Memory B cell (primary cell): ENCODE measurements at regions not wholly inside any gene's neighbourhood (a gene's known extent, or its start where the extent isn't known, plus 50 kb on each side); places are given as distances from the start of the nearest gene placed in this dataset.

Experiments
- ATAC-seq: fragments of 150-1000 bp; cut with Tn5 transposase; 2 replicates; pipeline ENCODE4 v1.10.0; 2021; ENCODE audit warnings: low read depth, mild to moderate bottlenecking, moderate library complexity
- DNase-seq, 2 donors: peaks; one replicate each; pipeline ENCODE4 v3.0.0; 2022; ENCODE audit warnings: low spot score in 2 of 2
- H3K27ac Mint-ChIP-seq: one replicate; pipeline ENCODE4 v1.8.0; 2022; ENCODE audit warnings: mild to moderate bottlenecking, moderate library complexity, mixed read lengths
- H3K27me3 Mint-ChIP-seq: one replicate; pipeline ENCODE4 v1.8.0; 2022; ENCODE audit warnings: mixed read lengths
- H3K36me3 Mint-ChIP-seq: one replicate; pipeline ENCODE4 v1.8.0; 2022; ENCODE audit warnings: mild to moderate bottlenecking, mixed read lengths
- H3K4me1 Mint-ChIP-seq: one replicate; pipeline ENCODE4 v1.8.0; 2022; ENCODE audit warnings: mixed read lengths
- H3K4me3 Mint-ChIP-seq: one replicate; pipeline ENCODE4 v1.8.0; 2022; ENCODE audit warnings: mild to moderate bottlenecking, moderate library complexity, mixed read lengths
- H3K9me3 Mint-ChIP-seq: one replicate; pipeline ENCODE4 v1.8.0; 2022; ENCODE audit warnings: mixed read lengths

- H3K4me3 Mint-ChIP-seq: no peak overlapping the region
- H3K27ac Mint-ChIP-seq: no peak overlapping the region
Measured at GRCh38 chr13:39892721-39893685, 237.5 kb downstream of the COG6 start.

GRCh38 chr13:39893808-39894207 is 238.3 kb downstream of the COG6 start:
- Mint-ChIP-seq H3K4me1 (no peaks in the 10 kb centered on the region), H3K27me3 (peaks cover 6% of the 10 kb centered on the region), H3K4me3 (no peak overlapping the region), H3K9me3 (peaks cover 2% of the 10 kb centered on the region), H3K27ac (no peak overlapping the region), H3K36me3 (no peaks in the 10 kb centered on the region)
- ATAC-seq: no peak
- DNase-seq: no peak

More at GRCh38 chr13:39892721-39893685, 237.5 kb downstream of the COG6 start:
- Mint-ChIP-seq H3K4me1 (no peaks in the 10 kb centered on the region), H3K36me3 (no peaks in the 10 kb centered on the region), H3K27me3 (peaks cover 6% of the 10 kb centered on the region), H3K9me3 (peaks cover 1% of the 10 kb centered on the region)
- no peak for DNase-seq
- no peak for ATAC-seq

- ATAC-seq (no peak), DNase-seq (no peak)
- Mint-ChIP-seq H3K4me3 (no peak overlapping the region), H3K27me3 (peaks cover 6% of the 10 kb centered on the region), H3K4me1 (no peaks in the 10 kb centered on the region), H3K9me3 (peaks cover 2% of the 10 kb centered on the region), H3K27ac (no peak overlapping the region), H3K36me3 (no peaks in the 10 kb centered on the region)
Measured at GRCh38 chr13:39894586-39894985, 239.1 kb downstream of the COG6 start.

- no peak overlapping the region for H3K27ac Mint-ChIP-seq
Measured at GRCh38 chr13:39895254-39895653, 239.8 kb downstream of the COG6 start.

GRCh38 chr13:39897636-39898035 is 242.2 kb downstream of the COG6 start:
- no peak overlapping the region for H3K27ac Mint-ChIP-seq
- H3K4me3 Mint-ChIP-seq: no peak overlapping the region
- no peak for DNase-seq

More at GRCh38 chr13:39895254-39895653, 239.8 kb downstream of the COG6 start:
- Mint-ChIP-seq H3K9me3 (peaks cover 2% of the 10 kb centered on the region), H3K4me3 (no peak overlapping the region), H3K27me3 (peaks cover 6% of the 10 kb centered on the region), H3K4me1 (no peaks in the 10 kb centered on the region), H3K36me3 (no peaks in the 10 kb centered on the region)
- DNase-seq (no peak), ATAC-seq (no peak)

GRCh38 chr13:39900106-39900750 is 244.8 kb downstream of the COG6 start:
- Mint-ChIP-seq H3K4me3 (no peak overlapping the region), H3K27me3 (peaks cover 7% of the 10 kb centered on the region), H3K36me3 (no peaks in the 10 kb centered on the region), H3K4me1 (no peaks in the 10 kb centered on the region), H3K27ac (no peak overlapping the region), H3K9me3 (peaks cover 3% of the 10 kb centered on the region)
- DNase-seq (no peak), ATAC-seq (no peak)

More at GRCh38 chr13:39897636-39898035, 242.2 kb downstream of the COG6 start:
- H3K4me1 Mint-ChIP-seq: no peaks in the 10 kb centered on the region
- peaks cover 8% of the 10 kb centered on the region for H3K27me3 Mint-ChIP-seq
- H3K36me3 Mint-ChIP-seq: no peaks in the 10 kb centered on the region
- no peak for ATAC-seq
- peaks cover 2% of the 10 kb centered on the region for H3K9me3 Mint-ChIP-seq

- Mint-ChIP-seq H3K4me3 (no peak overlapping the region), H3K27me3 (peaks cover 4% of the 10 kb centered on the region)
- no peak for ATAC-seq
Measured at GRCh38 chr13:39904959-39905358, 249.5 kb downstream of the COG6 start.

GRCh38 chr13:39909634-39910033 is 254.2 kb downstream of the COG6 start:
- ATAC-seq (no peak), DNase-seq (no peak)
- H3K27me3 Mint-ChIP-seq: peaks cover 6% of the 10 kb centered on the region
- H3K4me3 Mint-ChIP-seq: no peak overlapping the region
- H3K27ac Mint-ChIP-seq: no peak overlapping the region
- H3K36me3 Mint-ChIP-seq: no peaks in the 10 kb centered on the region
- peaks cover 3% of the 10 kb centered on the region for H3K9me3 Mint-ChIP-seq
- H3K4me1 Mint-ChIP-seq: peaks cover 5% of the 10 kb centered on the region

More at GRCh38 chr13:39904959-39905358, 249.5 kb downstream of the COG6 start:
- H3K36me3 Mint-ChIP-seq: no peaks in the 10 kb centered on the region
- H3K27ac Mint-ChIP-seq: no peak overlapping the region
- no peaks in the 10 kb centered on the region for H3K4me1 Mint-ChIP-seq
- H3K9me3 Mint-ChIP-seq: peaks cover 3% of the 10 kb centered on the region
- DNase-seq: no peak

- H3K9me3 Mint-ChIP-seq: peaks cover 3% of the 10 kb centered on the region
- peaks cover 5% of the 10 kb centered on the region for H3K4me1 Mint-ChIP-seq
- DNase-seq (no peak), ATAC-seq (no peak)
- peaks cover 6% of the 10 kb centered on the region for H3K27me3 Mint-ChIP-seq
- no peak overlapping the region for H3K4me3 Mint-ChIP-seq
- no peaks in the 10 kb centered on the region for H3K36me3 Mint-ChIP-seq
- no peak overlapping the region for H3K27ac Mint-ChIP-seq
Measured at GRCh38 chr13:39910041-39910440, 254.6 kb downstream of the COG6 start.

GRCh38 chr13:39910833-39911232 is 255.4 kb downstream of the COG6 start:
- H3K9me3 Mint-ChIP-seq: no peaks in the 10 kb centered on the region
- no peak for ATAC-seq
- H3K4me3 Mint-ChIP-seq: no peak overlapping the region
- no peak overlapping the region for H3K27ac Mint-ChIP-seq
- DNase-seq: no peak
- no peaks in the 10 kb centered on the region for H3K36me3 Mint-ChIP-seq
- peaks cover 6% of the 10 kb centered on the region for H3K27me3 Mint-ChIP-seq
- H3K4me1 Mint-ChIP-seq: peaks cover 5% of the 10 kb centered on the region

- peaks cover 5% of the 10 kb centered on the region for H3K4me1 Mint-ChIP-seq
- no peaks in the 10 kb centered on the region for H3K36me3 Mint-ChIP-seq
- H3K27me3 Mint-ChIP-seq: peaks cover 8% of the 10 kb centered on the region
- no peak overlapping the region for H3K4me3 Mint-ChIP-seq
- H3K9me3 Mint-ChIP-seq: no peaks in the 10 kb centered on the region
- no peak for ATAC-seq
- DNase-seq: no peak
- no peak overlapping the region for H3K27ac Mint-ChIP-seq
Measured at GRCh38 chr13:39913339-39913738, 257.9 kb downstream of the COG6 start.

GRCh38 chr13:39913928-39914327 is 258.5 kb downstream of the COG6 start:
- H3K27me3 Mint-ChIP-seq: peaks cover 8% of the 10 kb centered on the region
- H3K27ac Mint-ChIP-seq: no peak overlapping the region
- H3K36me3 Mint-ChIP-seq: no peaks in the 10 kb centered on the region
- no peak overlapping the region for H3K4me3 Mint-ChIP-seq
- DNase-seq: no peak
- no peak for ATAC-seq
- no peaks in the 10 kb centered on the region for H3K9me3 Mint-ChIP-seq
- H3K4me1 Mint-ChIP-seq: peaks cover 5% of the 10 kb centered on the region

GRCh38 chr13:39915418-39915817 is 260.0 kb downstream of the COG6 start:
- peaks cover 3% of the 10 kb centered on the region for H3K4me1 Mint-ChIP-seq
- no peaks in the 10 kb centered on the region for H3K36me3 Mint-ChIP-seq
- H3K27me3 Mint-ChIP-seq: peaks cover 8% of the 10 kb centered on the region
- no peak for ATAC-seq
- H3K4me3 Mint-ChIP-seq: no peak overlapping the region
- DNase-seq: no peak
- no peaks in the 10 kb centered on the region for H3K9me3 Mint-ChIP-seq
- no peak overlapping the region for H3K27ac Mint-ChIP-seq

GRCh38 chr13:39916330-39916729 is 260.9 kb downstream of the COG6 start:
- no peak overlapping the region for H3K4me3 Mint-ChIP-seq
- H3K9me3 Mint-ChIP-seq: no peaks in the 10 kb centered on the region
- ATAC-seq: no peak
- peaks cover 2% of the 10 kb centered on the region for H3K4me1 Mint-ChIP-seq
- no peak overlapping the region for H3K27ac Mint-ChIP-seq
- no peak for DNase-seq
- H3K27me3 Mint-ChIP-seq: peaks cover 8% of the 10 kb centered on the region
- no peaks in the 10 kb centered on the region for H3K36me3 Mint-ChIP-seq
